Stimulated activated naive CD8-positive, alpha-beta T cell treated with anti-CD3 and anti-CD28 coated beads, Interleukin-15, amount 100 ng/mL, for 72 hours (primary cell): ENCODE measurements at regions not wholly inside any gene's neighbourhood (a gene's known extent, or its start where the extent isn't known, plus 50 kb on each side); places are given as distances from the start of the nearest gene placed in this dataset.

Experiments used
- ATAC-seq: fragments of 150-1000 bp; cut with Tn5 transposase; 2 replicates; pipeline ENCODE4 v1.10.0; 2021; ENCODE audit warnings: mild to moderate bottlenecking, moderate library complexity
- DNase-seq, 2 donors: peaks; one replicate each; pipeline ENCODE4 v3.0.0; 2021 to 2022
- H3K27ac Mint-ChIP-seq, 2 donors: one replicate each; pipeline ENCODE4 v1.8.0; 2022; ENCODE audit warnings: mild to moderate bottlenecking in 2 of 2, mixed read lengths in 2 of 2, moderate library complexity in 2 of 2
- H3K27me3 Mint-ChIP-seq: one replicate; pipeline ENCODE4 v1.8.0; 2022; ENCODE audit warnings: mixed read lengths
- H3K4me1 Mint-ChIP-seq: one replicate; pipeline ENCODE4 v1.8.0; 2022; ENCODE audit warnings: mild to moderate bottlenecking, mixed read lengths
- H3K4me3 Mint-ChIP-seq, 2 donors: one replicate each; pipeline ENCODE4 v1.8.0; 2022; ENCODE audit warnings: mild to moderate bottlenecking in 2 of 2, mixed read lengths in 2 of 2, moderate library complexity in 1 of 2
- H3K9me3 Mint-ChIP-seq, 2 donors: one replicate each; pipeline ENCODE4 v1.8.0; 2022; ENCODE audit warnings: mixed read lengths in 2 of 2

- Mint-ChIP-seq H3K27me3 (no peaks in the 10 kb centered on the region), H3K9me3 (no peaks in the 10 kb centered on the region), H3K27ac (no peak overlapping the region), H3K4me3 (no peak overlapping the region), H3K4me1 (no peaks in the 10 kb centered on the region)
- ATAC-seq (no peak), DNase-seq (no peak)
Observed at GRCh38 chr21:35783721-35784120, 276.6 kb downstream of the SETD4 start.

GRCh38 chr21:35782667-35783066 is 277.7 kb downstream of the SETD4 start:
- H3K27me3 Mint-ChIP-seq: no peaks in the 10 kb centered on the region

GRCh38 chr21:35780983-35781382 is 279.3 kb downstream of the SETD4 start:
- Mint-ChIP-seq H3K27ac (no peak overlapping the region), H3K27me3 (no peaks in the 10 kb centered on the region), H3K4me1 (no peaks in the 10 kb centered on the region), H3K4me3 (no peak overlapping the region), H3K9me3 (no peaks in the 10 kb centered on the region)
- no peak for ATAC-seq
- no peak for DNase-seq

More at GRCh38 chr21:35782667-35783066, 277.7 kb downstream of the SETD4 start:
- no peak overlapping the region for H3K4me3 Mint-ChIP-seq
- ATAC-seq (no peak), DNase-seq (no peak)
- H3K4me1 Mint-ChIP-seq: no peaks in the 10 kb centered on the region
- H3K27ac Mint-ChIP-seq: no peak overlapping the region
- H3K9me3 Mint-ChIP-seq: no peaks in the 10 kb centered on the region

- no peak overlapping the region for H3K4me3 Mint-ChIP-seq
- ATAC-seq (no peak), DNase-seq (no peak)
- no peaks in the 10 kb centered on the region for H3K4me1 Mint-ChIP-seq
- no peaks in the 10 kb centered on the region for H3K27me3 Mint-ChIP-seq
- no peaks in the 10 kb centered on the region for H3K9me3 Mint-ChIP-seq
- H3K27ac Mint-ChIP-seq: no peak overlapping the region
Observed at GRCh38 chr21:35779690-35780570, 280.4 kb downstream of the SETD4 start.

GRCh38 chr21:35779167-35779566 is 281.2 kb downstream of the SETD4 start:
- no peak overlapping the region for H3K27ac Mint-ChIP-seq

GRCh38 chr21:35777081-35777480 is 283.2 kb downstream of the SETD4 start:
- Mint-ChIP-seq H3K27me3 (no peaks in the 10 kb centered on the region), H3K9me3 (no peaks in the 10 kb centered on the region), H3K4me1 (no peaks in the 10 kb centered on the region), H3K27ac (no peak overlapping the region), H3K4me3 (no peak overlapping the region)
- ATAC-seq (no peak), DNase-seq (no peak)

More at GRCh38 chr21:35779167-35779566, 281.2 kb downstream of the SETD4 start:
- no peak overlapping the region for H3K4me3 Mint-ChIP-seq
- no peaks in the 10 kb centered on the region for H3K4me1 Mint-ChIP-seq
- no peaks in the 10 kb centered on the region for H3K9me3 Mint-ChIP-seq
- ATAC-seq (no peak), DNase-seq (no peak)
- no peaks in the 10 kb centered on the region for H3K27me3 Mint-ChIP-seq

GRCh38 chr21:35775778-35776544 is 284.4 kb downstream of the SETD4 start:
- Mint-ChIP-seq H3K27ac (no peak overlapping the region), H3K9me3 (no peaks in the 10 kb centered on the region), H3K4me1 (no peaks in the 10 kb centered on the region), H3K4me3 (no peak overlapping the region), H3K27me3 (peaks cover 6% of the 10 kb centered on the region)
- ATAC-seq: no peak
- DNase-seq: no peak

- peaks cover 6% of the 10 kb centered on the region for H3K27me3 Mint-ChIP-seq
- no peak for DNase-seq
- H3K27ac Mint-ChIP-seq: no peak overlapping the region
- no peak for ATAC-seq
- no peak overlapping the region for H3K4me3 Mint-ChIP-seq
- H3K9me3 Mint-ChIP-seq: no peaks in the 10 kb centered on the region
- H3K4me1 Mint-ChIP-seq: no peaks in the 10 kb centered on the region
Observed at GRCh38 chr21:35770101-35770945, 290.0 kb downstream of the SETD4 start.

GRCh38 chr21:35768187-35768586 is 292.1 kb downstream of the SETD4 start:
- no peak overlapping the region for H3K27ac Mint-ChIP-seq
- H3K9me3 Mint-ChIP-seq: no peaks in the 10 kb centered on the region
- DNase-seq: no peak
- no peaks in the 10 kb centered on the region for H3K4me1 Mint-ChIP-seq
- ATAC-seq: no peak
- H3K27me3 Mint-ChIP-seq: peaks cover 6% of the 10 kb centered on the region
- no peak overlapping the region for H3K4me3 Mint-ChIP-seq

GRCh38 chr21:35764586-35764985 is 295.7 kb downstream of the SETD4 start:
- peaks cover 8% of the 10 kb centered on the region for H3K27me3 Mint-ChIP-seq
- H3K4me1 Mint-ChIP-seq: no peaks in the 10 kb centered on the region
- DNase-seq (no peak), ATAC-seq (no peak)
- no peak overlapping the region for H3K27ac Mint-ChIP-seq
- no peaks in the 10 kb centered on the region for H3K9me3 Mint-ChIP-seq
- H3K4me3 Mint-ChIP-seq: no peak overlapping the region

- Mint-ChIP-seq H3K9me3 (no peaks in the 10 kb centered on the region), H3K4me1 (no peaks in the 10 kb centered on the region), H3K27ac (no peak overlapping the region), H3K4me3 (no peak overlapping the region), H3K27me3 (peaks cover 8% of the 10 kb centered on the region)
- DNase-seq (no peak), ATAC-seq (no peak)
Observed at GRCh38 chr21:35764077-35764476, 296.2 kb downstream of the SETD4 start.

- H3K27ac Mint-ChIP-seq: no peak overlapping the region
- H3K27me3 Mint-ChIP-seq: peaks cover 31% of the 10 kb centered on the region
- H3K4me1 Mint-ChIP-seq: peaks cover 4% of the 10 kb centered on the region
- no peak for DNase-seq
- H3K9me3 Mint-ChIP-seq: peaks cover 5 to 11% of the 10 kb centered on the region in 2 donors
- no peak for ATAC-seq
- H3K4me3 Mint-ChIP-seq: no peak overlapping the region
Observed at GRCh38 chr21:35754583-35754982, 305.7 kb downstream of the SETD4 start.

GRCh38 chr21:35753308-35753707 is 307.0 kb downstream of the SETD4 start:
- Mint-ChIP-seq H3K9me3 (peaks cover 5 to 11% of the 10 kb centered on the region in 2 donors), H3K27me3 (peaks cover 31% of the 10 kb centered on the region), H3K4me1 (peaks cover 16% of the 10 kb centered on the region), H3K4me3 (no peak overlapping the region), H3K27ac (no peak overlapping the region)
- no peak for DNase-seq
- no peak for ATAC-seq

- no peak overlapping the region for H3K27ac Mint-ChIP-seq
- no peak for ATAC-seq
- H3K9me3 Mint-ChIP-seq: peaks cover 5 to 11% of the 10 kb centered on the region in 2 donors
- H3K27me3 Mint-ChIP-seq: peaks cover 40% of the 10 kb centered on the region
- no peak overlapping the region for H3K4me3 Mint-ChIP-seq
- DNase-seq: no peak
- H3K4me1 Mint-ChIP-seq: peaks cover 21% of the 10 kb centered on the region
Observed at GRCh38 chr21:35751171-35751570, 309.2 kb downstream of the SETD4 start.

- ATAC-seq: no peak
- DNase-seq: no peak
- Mint-ChIP-seq H3K27ac (no peak overlapping the region), H3K4me1 (peaks cover 21% of the 10 kb centered on the region), H3K4me3 (no peak overlapping the region), H3K9me3 (peaks cover 5 to 11% of the 10 kb centered on the region in 2 donors), H3K27me3 (peaks cover 35% of the 10 kb centered on the region)
Observed at GRCh38 chr21:35749904-35750303, 310.4 kb downstream of the SETD4 start.
